Stimulated activated CD4-positive, alpha-beta T cell treated with anti-CD3 and anti-CD28 coated beads, Interleukin-1b, Interleukin-23, amount 100 ng/mL, for 4 hours (primary cell): ENCODE measurements at regions not wholly inside any gene's neighbourhood (a gene's known extent, or its start where the extent isn't known, plus 50 kb on each side); places are given as distances from the start of the nearest gene placed in this dataset.

ENCODE experiments used
- DNase-seq, 2 donors: peaks; one replicate each; pipeline ENCODE4 v3.0.0-alpha.2; 2020; ENCODE audit warnings: low read depth in 2 of 2

GRCh38 chr4:65789805-65790204 lies 119.5 kb upstream of the EPHA5 start:
- no peak for DNase-seq

GRCh38 chr4:65789341-65789740 lies 119.1 kb upstream of the EPHA5 start:
- no peak for DNase-seq

- DNase-seq = no peak
Measured at GRCh38 chr4:65777270-65777669, 107.0 kb upstream of the EPHA5 start.

- no peak for DNase-seq
Measured at GRCh38 chr4:65773636-65774035, 103.3 kb upstream of the EPHA5 start.

GRCh38 chr4:65747386-65747785 lies 77.1 kb upstream of the EPHA5 start:
- DNase-seq = no peak

GRCh38 chr4:65738134-65738533 lies 67.8 kb upstream of the EPHA5 start:
- DNase-seq = no peak

- DNase-seq = no peak
Measured at GRCh38 chr4:65737672-65738071, 67.4 kb upstream of the EPHA5 start.

GRCh38 chr4:65724973-65725372 lies 54.7 kb upstream of the EPHA5 start:
- no peak for DNase-seq
